ENCODE measurements at regions not wholly inside any gene's neighbourhood (a gene's known extent, or its start where the extent isn't known, plus 50 kb on each side); places are given as distances from the start of the nearest gene placed in this dataset.
"Not testable (repeated sequence)": the region's sequence is repeated elsewhere in the genome, so short reads cannot be mapped to it uniquely, and the experiment has no call there.

DNA sequence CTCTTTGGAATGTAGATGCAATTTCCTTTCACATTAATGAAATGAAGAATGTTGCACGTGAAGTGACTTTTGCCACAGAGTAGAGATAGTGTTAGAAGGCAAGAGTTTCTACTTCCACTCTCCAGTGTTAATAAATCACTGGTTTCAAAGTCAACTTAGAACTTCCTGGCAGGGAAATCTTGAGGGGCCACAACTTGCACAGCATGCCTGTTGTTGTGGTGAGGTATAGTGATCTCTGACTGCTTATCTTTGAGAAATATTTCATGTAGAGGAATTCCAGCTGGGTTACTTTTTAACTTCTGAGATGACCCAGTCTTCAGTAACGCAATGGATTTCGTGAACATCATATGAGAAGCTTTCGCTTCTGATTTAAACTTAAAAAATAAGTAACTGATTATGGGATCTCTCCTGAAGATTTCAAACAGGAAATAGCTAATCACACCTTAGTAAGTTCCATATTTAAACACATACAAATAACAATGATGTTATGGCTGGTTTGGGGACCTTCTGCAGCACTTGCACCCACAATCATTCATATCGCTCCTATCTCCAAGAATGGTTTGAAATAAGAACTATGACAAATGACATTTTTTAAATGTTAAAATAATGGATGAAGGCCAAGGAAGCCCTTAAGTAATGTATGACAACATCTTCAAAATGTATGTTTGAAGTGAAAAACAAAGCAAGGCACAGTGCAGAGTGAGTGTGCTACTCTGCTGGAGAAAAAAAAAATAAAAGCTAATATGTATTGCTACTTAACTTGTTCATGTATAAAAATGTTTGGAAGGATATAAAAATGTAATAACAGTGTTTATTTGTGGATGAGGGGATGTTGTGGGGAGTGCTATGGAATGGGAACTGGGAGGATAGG is 726.5 kb upstream of the NECTIN3 start:
- H3K36me3 ChIP-seq (ENCODE audit: control insufficient read depth, insufficient read depth, low read length): no peaks in the 10 kb centered on the region
- H3K4me3 ChIP-seq (replicated peaks; ENCODE audit: low read depth, low read length): no peak overlapping the region
- TF ChIP-seq, protein P1, sequence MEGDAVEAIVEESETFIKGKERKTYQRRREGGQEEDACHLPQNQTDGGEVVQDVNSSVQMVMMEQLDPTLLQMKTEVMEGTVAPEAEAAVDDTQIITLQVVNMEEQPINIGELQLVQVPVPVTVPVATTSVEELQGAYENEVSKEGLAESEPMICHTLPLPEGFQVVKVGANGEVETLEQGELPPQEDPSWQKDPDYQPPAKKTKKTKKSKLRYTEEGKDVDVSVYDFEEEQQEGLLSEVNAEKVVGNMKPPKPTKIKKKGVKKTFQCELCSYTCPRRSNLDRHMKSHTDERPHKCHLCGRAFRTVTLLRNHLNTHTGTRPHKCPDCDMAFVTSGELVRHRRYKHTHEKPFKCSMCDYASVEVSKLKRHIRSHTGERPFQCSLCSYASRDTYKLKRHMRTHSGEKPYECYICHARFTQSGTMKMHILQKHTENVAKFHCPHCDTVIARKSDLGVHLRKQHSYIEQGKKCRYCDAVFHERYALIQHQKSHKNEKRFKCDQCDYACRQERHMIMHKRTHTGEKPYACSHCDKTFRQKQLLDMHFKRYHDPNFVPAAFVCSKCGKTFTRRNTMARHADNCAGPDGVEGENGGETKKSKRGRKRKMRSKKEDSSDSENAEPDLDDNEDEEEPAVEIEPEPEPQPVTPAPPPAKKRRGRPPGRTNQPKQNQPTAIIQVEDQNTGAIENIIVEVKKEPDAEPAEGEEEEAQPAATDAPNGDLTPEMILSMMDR (IDR thresholded peaks at IDR 0.05; ENCODE audit: insufficient read depth, low read length, poor library complexity, severe bottlenecking): no peak
- H3K27me3 ChIP-seq (replicated peaks; ENCODE audit: control insufficient read depth, insufficient read depth, low read length): no peaks in the 10 kb centered on the region
- no peak for DNase-seq (ENCODE audit: extremely low read depth, insufficient read length)

DNA sequence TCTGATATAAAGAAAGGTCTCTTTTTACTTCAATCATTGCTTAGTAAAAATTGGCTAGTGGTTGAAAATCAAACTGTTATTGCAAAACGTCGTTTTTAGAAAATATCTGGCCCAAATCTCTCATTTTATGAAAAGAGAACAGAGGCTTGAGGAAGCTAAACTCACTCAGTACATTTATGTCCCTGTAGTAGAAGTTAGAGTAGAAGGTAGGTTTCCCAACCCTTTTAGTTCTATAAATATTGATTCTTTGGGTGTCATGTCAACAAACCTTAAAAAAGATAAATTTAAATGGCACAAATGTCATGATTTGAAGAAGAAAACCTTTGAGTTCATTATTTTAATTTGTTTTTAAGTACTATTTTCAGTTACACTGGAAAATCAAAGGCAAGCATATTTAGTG is 722.3 kb upstream of the NECTIN3 start:
- DNase-seq (ENCODE audit: extremely low read depth, insufficient read length): no peak
- Histone ChIP-seq H3K27me3 (replicated peaks; ENCODE audit: control insufficient read depth, insufficient read depth, low read length) (no peaks in the 10 kb centered on the region), H3K4me3 (replicated peaks; ENCODE audit: low read depth, low read length) (no peak overlapping the region), H3K36me3 (ENCODE audit: control insufficient read depth, insufficient read depth, low read length) (no peaks in the 10 kb centered on the region)
- TF ChIP-seq, protein P1 (IDR thresholded peaks at IDR 0.05; ENCODE audit: insufficient read depth, low read length, poor library complexity, severe bottlenecking): no peak

DNA sequence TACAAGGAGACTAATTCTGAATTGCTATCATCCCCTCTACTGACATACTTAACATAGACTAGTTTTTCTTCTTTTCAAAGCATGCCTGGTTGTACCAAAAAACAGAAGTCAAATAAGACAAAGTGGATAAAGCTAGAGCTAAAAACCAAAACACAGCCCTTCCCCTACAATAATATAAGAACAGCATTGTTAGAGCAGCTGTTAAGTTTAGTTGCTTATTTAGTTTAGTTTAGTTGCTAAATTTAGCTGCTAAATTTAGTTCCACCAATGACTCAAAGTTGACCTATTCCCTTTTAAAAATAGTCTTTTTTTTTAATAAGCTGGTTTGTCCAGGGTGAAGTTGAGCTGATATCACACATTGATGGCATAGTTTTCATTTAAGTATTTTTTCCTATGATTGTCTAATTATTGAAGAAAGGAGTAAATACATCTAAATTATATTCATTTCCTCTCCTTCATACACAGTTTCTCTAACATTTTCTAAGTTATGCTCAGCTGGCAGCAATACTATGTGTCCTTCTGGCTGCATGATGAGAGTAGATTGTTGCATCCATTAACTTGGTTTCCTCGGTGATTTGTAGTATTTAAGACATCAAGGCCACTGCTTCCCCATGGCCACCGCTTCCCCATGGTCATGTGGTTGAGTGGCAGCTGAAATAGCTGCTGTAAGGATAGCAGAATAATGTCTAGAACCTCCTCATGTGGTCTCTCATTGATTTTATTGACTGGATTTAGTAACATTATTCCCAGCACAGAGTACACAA is 718.6 kb upstream of the NECTIN3 start:
- DNase-seq (ENCODE audit: extremely low read depth, insufficient read length): no peak
- TF ChIP-seq, protein P1 (IDR thresholded peaks at IDR 0.05; ENCODE audit: insufficient read depth, low read length, poor library complexity, severe bottlenecking): no peak

DNA sequence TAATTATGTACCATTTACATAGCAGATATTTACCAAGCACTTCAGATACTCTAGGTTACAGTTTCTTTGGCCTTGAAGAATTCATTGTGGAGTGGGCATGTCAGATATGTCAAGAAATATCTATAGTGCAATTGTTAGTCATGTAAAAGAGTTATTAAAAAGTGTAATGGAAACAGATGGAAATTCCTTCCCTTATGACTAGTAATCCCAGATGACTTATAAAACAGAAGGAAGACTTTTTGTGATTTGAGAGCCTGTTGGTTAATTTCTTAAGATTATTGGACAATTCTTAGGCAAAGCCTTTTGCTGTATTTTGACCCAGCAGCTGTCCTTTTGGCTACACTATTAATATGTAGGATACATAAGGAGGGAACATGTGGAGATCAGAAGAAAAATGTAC is 708.9 kb upstream of the NECTIN3 start:
- DNase-seq (ENCODE audit: extremely low read depth, insufficient read length): no peak
- no peaks in the 10 kb centered on the region for H3K36me3 ChIP-seq (ENCODE audit: control insufficient read depth, insufficient read depth, low read length)
- H3K4me3 ChIP-seq (replicated peaks; ENCODE audit: low read depth, low read length): no peak overlapping the region
- TF ChIP-seq, protein P1 (IDR thresholded peaks at IDR 0.05; ENCODE audit: insufficient read depth, low read length, poor library complexity, severe bottlenecking): no peak
- no peaks in the 10 kb centered on the region for H3K27me3 ChIP-seq (replicated peaks; ENCODE audit: control insufficient read depth, insufficient read depth, low read length)

More for the DNA sequence above, 718.6 kb upstream of the NECTIN3 start:
- no peak overlapping the region for H3K4me3 ChIP-seq (replicated peaks; ENCODE audit: low read depth, low read length)
- H3K27me3 ChIP-seq (replicated peaks; ENCODE audit: control insufficient read depth, insufficient read depth, low read length): no peaks in the 10 kb centered on the region
- H3K36me3 ChIP-seq (ENCODE audit: control insufficient read depth, insufficient read depth, low read length): no peaks in the 10 kb centered on the region

DNA sequence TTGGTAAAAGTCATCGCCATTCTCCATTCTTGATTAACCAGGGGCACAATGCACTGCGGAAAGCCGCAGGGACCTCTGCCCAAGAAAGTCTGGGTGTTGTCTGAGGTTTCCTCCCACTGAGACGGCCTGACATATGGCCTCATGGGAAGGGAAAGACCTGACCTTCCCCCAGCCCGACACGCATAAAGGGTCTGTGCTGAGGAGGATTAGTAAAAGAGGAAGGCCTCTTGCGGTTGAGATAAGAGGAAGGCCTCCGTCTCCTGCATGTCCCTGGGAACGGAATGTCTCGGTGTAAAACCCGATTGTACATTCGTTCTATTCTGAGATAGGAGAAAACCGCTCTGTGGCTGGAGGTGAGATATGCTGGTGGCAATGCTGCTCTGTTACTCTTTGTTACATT is 704.3 kb upstream of the NECTIN3 start:
- not testable (repeated sequence) for H3K4me3 ChIP-seq (replicated peaks; ENCODE audit: low read depth, low read length); DNase-seq (ENCODE audit: extremely low read depth, insufficient read length); H3K36me3 ChIP-seq (ENCODE audit: control insufficient read depth, insufficient read depth, low read length); H3K27me3 ChIP-seq (replicated peaks; ENCODE audit: control insufficient read depth, insufficient read depth, low read length)
